HFF-Myc (cell line): ENCODE measurements at regions not wholly inside any gene's neighbourhood (a gene's known extent, or its start where the extent isn't known, plus 50 kb on each side); places are given as distances from the start of the nearest gene placed in this dataset.
"Not testable (repeated sequence)": the region's sequence is repeated elsewhere in the genome, so short reads cannot be mapped to it uniquely, and the experiment has no call there.

Experiments used
- DNase-seq: peaks from one replicate; pipeline ENCODE4 v3.0.0-alpha.2; 2011; ENCODE audit warnings: low read depth; ENCODE audit errors: extremely low read depth
- H3K4me3 ChIP-seq: replicated peaks from 2 replicates; pipeline ENCODE4 v1.5.1; 2011; ENCODE audit warnings: low read depth, mild to moderate bottlenecking, control low read depth, low read length
- TF ChIP-seq, protein P1 (sequence below): IDR thresholded peaks from 2 replicates; pipeline ENCODE4 v1.5.1; 2012; ENCODE audit warnings: mild to moderate bottlenecking, low read depth, low read length, control low read depth; ENCODE audit errors: missing control alignments

DNA sequence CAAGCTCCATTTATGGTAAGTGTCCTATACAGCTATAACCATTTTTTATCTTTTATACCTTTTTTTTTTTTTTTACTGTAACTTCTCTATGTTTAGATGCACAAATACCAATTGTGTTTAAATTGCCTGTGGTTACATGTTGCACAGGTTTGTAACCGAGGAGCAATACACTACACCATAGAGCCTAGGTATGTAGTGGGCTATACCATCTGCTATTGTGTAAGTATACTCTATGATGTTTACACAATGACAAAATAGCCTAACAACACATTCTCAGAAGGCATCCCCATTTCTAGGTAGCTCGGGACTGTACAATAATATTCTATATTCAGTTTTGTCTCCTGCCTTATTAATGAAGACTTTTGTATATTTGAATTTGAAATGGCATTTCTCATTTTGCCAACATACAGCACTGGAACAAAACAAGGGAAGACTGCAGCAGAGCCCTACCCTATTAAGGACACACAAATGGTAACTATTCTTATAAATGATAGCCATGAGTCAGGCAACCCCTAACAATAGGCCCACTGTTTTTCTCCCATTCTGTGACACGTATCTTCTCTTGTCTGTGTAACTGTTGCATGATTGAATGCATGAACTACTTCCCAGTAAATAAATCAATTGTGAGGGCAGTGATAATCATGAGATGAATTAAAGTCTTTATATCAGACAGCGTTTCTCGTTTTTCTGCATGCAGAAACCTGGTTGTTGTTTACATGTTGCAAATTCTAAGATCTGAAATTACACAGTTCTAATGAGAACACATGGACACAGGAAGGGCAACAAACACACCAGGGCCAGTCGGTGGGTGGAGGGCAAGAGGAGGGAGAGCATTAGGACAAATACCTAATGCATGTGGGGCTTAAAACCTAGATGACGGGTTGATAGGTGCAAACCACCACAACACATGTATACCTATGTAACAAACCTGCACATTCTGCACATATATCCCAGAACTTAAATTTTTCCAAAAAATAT is 173.9 kb downstream of the EPM2A start:
- H3K4me3 ChIP-seq = no peak overlapping the region
- no peak for DNase-seq
- TF ChIP-seq, protein P1, sequence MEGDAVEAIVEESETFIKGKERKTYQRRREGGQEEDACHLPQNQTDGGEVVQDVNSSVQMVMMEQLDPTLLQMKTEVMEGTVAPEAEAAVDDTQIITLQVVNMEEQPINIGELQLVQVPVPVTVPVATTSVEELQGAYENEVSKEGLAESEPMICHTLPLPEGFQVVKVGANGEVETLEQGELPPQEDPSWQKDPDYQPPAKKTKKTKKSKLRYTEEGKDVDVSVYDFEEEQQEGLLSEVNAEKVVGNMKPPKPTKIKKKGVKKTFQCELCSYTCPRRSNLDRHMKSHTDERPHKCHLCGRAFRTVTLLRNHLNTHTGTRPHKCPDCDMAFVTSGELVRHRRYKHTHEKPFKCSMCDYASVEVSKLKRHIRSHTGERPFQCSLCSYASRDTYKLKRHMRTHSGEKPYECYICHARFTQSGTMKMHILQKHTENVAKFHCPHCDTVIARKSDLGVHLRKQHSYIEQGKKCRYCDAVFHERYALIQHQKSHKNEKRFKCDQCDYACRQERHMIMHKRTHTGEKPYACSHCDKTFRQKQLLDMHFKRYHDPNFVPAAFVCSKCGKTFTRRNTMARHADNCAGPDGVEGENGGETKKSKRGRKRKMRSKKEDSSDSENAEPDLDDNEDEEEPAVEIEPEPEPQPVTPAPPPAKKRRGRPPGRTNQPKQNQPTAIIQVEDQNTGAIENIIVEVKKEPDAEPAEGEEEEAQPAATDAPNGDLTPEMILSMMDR = no peak

DNA sequence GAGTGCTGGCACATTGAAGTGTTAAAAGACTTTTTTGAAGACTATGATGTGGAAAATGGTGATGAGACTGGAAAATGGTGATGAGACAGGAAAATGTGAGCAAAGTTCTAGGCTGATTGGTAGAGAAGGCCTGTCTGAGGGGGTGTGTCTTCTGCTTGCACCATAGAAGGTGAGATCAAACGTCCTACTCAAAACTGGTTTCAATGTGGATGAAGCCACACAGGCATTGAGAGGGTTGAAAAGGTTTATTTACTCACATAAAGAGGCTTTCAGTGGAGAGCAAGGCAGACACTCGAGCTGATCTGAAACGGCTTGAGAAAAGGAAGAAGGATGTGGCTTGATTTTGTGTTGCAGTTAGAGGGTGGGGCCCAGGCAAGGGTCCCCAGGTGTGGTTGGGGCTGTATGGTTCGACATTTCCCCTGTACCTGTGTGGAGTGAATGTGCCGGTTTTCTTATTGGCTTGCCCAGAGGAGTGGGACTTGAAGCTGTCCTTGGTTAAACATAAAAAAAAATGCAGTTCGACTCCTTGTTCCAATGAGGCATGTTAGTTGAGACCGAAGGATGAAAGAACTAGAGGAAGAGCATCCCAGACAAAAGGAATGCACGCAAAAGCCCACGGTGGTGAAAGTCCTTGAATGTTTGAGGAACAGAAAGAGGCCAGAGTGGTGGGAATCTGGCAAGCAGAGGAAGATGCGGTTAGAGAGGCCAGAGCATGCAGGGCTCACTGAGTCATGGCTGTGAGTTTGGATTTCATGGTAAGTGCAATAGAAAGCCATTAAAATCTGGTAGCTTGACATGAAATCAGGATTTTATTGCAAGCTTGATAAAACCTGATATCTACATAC is 172.3 kb downstream of the EPM2A start:
- DNase-seq = no peak
- TF ChIP-seq, protein P1 = no peak
- no peak overlapping the region for H3K4me3 ChIP-seq

DNA sequence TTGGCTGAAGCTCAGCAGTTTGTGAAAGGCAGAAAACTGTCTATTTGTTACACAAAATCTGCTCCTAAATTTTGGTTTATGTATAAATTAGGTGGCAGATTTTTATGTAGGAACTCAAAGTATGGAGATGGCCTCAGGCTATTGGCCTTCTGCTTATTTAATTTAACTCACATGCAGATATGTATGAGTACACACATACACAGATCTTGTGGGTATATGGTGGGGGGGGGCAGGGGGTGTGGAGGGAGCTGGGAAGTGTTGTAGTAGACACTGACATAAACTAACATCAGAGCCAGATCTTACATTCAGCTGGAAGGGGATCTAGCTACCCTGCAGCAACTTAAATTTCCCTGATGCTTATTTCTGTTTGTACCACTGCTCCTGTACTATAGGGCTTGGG is 170.8 kb downstream of the EPM2A start:
- TF ChIP-seq, protein P1 = no peak
- DNase-seq = no peak
- H3K4me3 ChIP-seq = no peak overlapping the region

DNA sequence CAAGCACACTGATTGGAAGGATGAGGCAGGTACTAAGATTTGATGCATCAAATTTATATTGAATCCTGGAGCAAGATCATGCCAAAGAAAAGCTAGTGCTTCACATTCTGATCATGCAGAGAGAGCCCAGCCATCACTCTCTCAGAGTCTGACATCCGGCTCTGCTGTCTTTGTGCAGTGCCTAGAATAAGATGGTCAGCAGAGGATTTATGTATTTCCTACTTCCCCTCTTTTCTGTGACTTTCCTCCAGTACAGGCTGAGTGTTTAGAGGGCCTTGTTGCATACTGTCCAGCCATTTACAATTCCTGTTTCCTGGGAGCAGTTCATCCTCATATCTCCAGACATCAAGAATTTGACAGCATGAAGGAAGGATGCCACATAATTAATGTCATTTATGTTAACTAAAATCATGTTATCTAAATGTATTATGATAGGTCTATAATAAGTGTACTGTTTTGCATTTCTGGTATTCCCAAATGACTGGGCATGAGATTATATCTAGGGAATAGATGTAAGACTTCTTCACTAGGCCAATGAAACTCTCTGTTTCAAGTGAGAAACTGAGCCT is 167.6 kb downstream of the EPM2A start:
- H3K4me3 ChIP-seq = no peak overlapping the region
- no peak for DNase-seq
- TF ChIP-seq, protein P1 = no peak

DNA sequence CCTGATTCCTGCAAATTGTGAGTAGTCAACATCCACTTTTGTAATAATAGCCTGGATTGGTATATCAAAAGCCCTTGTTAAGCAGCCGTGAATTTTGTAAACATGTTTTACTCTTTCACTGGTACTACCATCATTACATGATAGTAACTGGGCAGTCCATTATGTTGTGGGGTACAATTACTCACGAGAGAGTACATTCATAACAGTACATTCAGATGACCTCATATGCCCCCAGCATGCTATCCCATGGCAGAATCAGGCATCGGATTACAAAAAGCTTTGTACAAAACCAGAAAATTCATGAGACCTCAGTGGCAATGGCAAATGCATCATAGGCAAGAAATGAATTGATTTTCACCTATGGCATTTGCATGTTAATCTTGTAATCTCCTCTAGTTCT is 166.2 kb downstream of the EPM2A start:
- TF ChIP-seq, protein P1 = no peak
- no peak for DNase-seq

DNA sequence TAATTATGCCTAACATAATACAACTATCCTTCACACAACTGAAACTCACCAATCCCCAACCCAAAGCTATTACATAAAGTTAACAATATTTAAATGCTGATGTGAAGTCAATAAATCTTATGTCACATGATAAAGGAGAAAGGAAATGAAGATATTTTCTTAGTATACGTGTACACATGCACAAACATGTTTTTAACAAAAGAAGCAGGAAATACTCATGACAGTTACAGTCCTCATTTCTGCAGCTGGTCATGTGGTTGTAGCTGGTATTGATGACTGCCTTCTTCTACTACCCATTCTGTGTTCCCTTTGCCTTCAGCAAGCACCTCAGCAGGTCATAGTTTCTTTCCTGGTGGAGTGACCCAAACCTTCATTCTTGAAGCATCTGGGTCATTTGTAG is 165.0 kb downstream of the EPM2A start:
- not testable (repeated sequence) for DNase-seq, H3K4me3 ChIP-seq

More for the DNA sequence above, 166.2 kb downstream of the EPM2A start:
- H3K4me3 ChIP-seq = no peak overlapping the region

DNA sequence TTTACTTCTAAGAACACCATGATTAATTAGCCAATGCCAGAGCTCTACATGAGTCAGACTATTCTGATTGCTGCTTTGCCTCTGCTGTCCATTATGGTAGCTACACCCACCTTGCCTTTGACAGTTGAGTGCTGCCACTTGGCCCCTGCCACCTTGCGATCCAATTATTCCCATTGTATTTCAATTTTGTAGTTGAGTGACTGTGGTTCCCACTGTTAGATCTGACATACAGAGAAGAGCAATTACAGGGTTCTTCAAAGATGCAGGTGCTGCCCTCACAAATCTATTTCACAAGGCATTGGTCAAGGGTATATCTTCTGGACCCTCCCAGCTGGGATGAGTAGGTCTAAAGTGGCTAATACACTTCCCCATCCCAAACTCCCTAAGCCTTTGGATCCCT is 161.1 kb downstream of the EPM2A start:
- not testable (repeated sequence) for DNase-seq, H3K4me3 ChIP-seq
